Liver (tissue), 8 donors: ENCODE measurements at regions not wholly inside any gene's neighbourhood (a gene's known extent, or its start where the extent isn't known, plus 50 kb on each side); places are given as distances from the start of the nearest gene placed in this dataset.

Experiments used
- DNase-seq: peaks from one replicate; pipeline ENCODE4 v3.0.0-alpha.2; 2017; ENCODE audit warnings: low spot score
- H3K27ac ChIP-seq, 2 donors: one replicate each; pipeline ENCODE4 v1.7.0; 2013; ENCODE audit warnings: inconsistent platforms in 2 of 2, low read length in 2 of 2, control low read depth in 1 of 2, low read depth in 1 of 2, mild to moderate bottlenecking in 1 of 2
- H3K27me3 ChIP-seq, 4 donors: one replicate each; pipeline versions ENCODE4 v1.6.1 to v1.7.0; 2013; ENCODE audit warnings: low read length in 3 of 4, inconsistent platforms in 1 of 4, mild to moderate bottlenecking in 1 of 4, moderate library complexity in 1 of 4; ENCODE audit not compliant: control insufficient read depth in 4 of 4, insufficient read depth in 4 of 4
- H3K36me3 ChIP-seq, 4 donors: one replicate each; pipeline versions ENCODE4 v1.6.1 to v1.7.0; 2013; ENCODE audit warnings: low read length in 3 of 4, mild to moderate bottlenecking in 3 of 4, low read depth in 1 of 4, moderate library complexity in 1 of 4; ENCODE audit not compliant: control insufficient read depth in 4 of 4, insufficient read depth in 3 of 4
- H3K4me1 ChIP-seq, 4 donors: one replicate each; pipeline versions ENCODE4 v1.6.1 to v1.7.0; 2013; ENCODE audit warnings: low read length in 3 of 4, mild to moderate bottlenecking in 3 of 4, moderate library complexity in 1 of 4; ENCODE audit not compliant: control insufficient read depth in 4 of 4, insufficient read depth in 4 of 4
- H3K4me3 ChIP-seq, 3 donors: one replicate each; pipeline versions ENCODE4 v1.6.1 to v1.7.0; 2013; ENCODE audit warnings: low read length in 3 of 3, control low read depth in 1 of 3, low read depth in 1 of 3, mild to moderate bottlenecking in 1 of 3
- H3K9ac ChIP-seq, 2 donors: one replicate each; pipeline ENCODE4 v1.7.0; 2013; ENCODE audit warnings: low read length in 2 of 2, mild to moderate bottlenecking in 2 of 2, moderate library complexity in 2 of 2, control low read depth in 1 of 2, low read depth in 1 of 2
- H3K9me3 ChIP-seq, 4 donors: one replicate each; pipeline versions ENCODE4 v1.6.1 to v1.7.0; 2013; ENCODE audit warnings: low read length in 3 of 4; ENCODE audit not compliant: control insufficient read depth in 4 of 4
- ATF3 ChIP-seq: IDR thresholded peaks from 2 replicates; pipeline ENCODE4 v1.6.1; 2016; ENCODE audit warnings: antibody characterized with exemption
- CTCF ChIP-seq: fragments of 150-350 bp; IDR thresholded peaks from 2 replicates; pipeline ENCODE4 v1.5.1; 2017; ENCODE audit warnings: improper control_type of control experiment, low read depth, low read length; ENCODE audit not compliant: missing input control
- EGR1 ChIP-seq, 2 donors: IDR thresholded peaks; 2 replicates each; pipeline ENCODE4 v1.6.1; 2016 to 2018; ENCODE audit warnings: antibody characterized with exemption in 2 of 2, low read depth in 2 of 2
- GABPA ChIP-seq, 2 donors: IDR thresholded peaks in 1 of 2; conservative IDR thresholded peaks in 1 of 2; 2 replicates each; pipeline ENCODE4 v1.6.1; 2016; ENCODE audit warnings: antibody characterized with exemption in 2 of 2, mild to moderate bottlenecking in 1 of 2, moderate library complexity in 1 of 2
- HNF4A ChIP-seq, 2 donors: conservative IDR thresholded peaks; 2 replicates each; pipeline ENCODE4 v1.6.1; 2016; ENCODE audit warnings: antibody characterized with exemption in 2 of 2, mild to moderate bottlenecking in 2 of 2
- HNF4G ChIP-seq: IDR thresholded peaks from 2 replicates; pipeline ENCODE4 v1.6.1; 2016; ENCODE audit warnings: antibody characterized with exemption
- MAX ChIP-seq: IDR thresholded peaks from 2 replicates; pipeline ENCODE4 v1.6.1; 2016; ENCODE audit warnings: antibody characterized with exemption
- RAD21 ChIP-seq, 2 donors: IDR thresholded peaks; 2 replicates each; pipeline ENCODE4 v1.6.1; 2016; ENCODE audit warnings: antibody characterized with exemption in 2 of 2, mild to moderate bottlenecking in 2 of 2
- REST ChIP-seq: IDR thresholded peaks from 2 replicates; pipeline ENCODE4 v1.6.1; 2016; ENCODE audit warnings: antibody characterized with exemption, mild to moderate bottlenecking
- RXRA ChIP-seq, 2 donors: IDR thresholded peaks; 2 replicates each; pipeline ENCODE4 v1.6.1; 2017 to 2018; ENCODE audit warnings: antibody characterized with exemption in 2 of 2, mild to moderate bottlenecking in 1 of 2
- TAF1 ChIP-seq: conservative IDR thresholded peaks from 2 replicates; pipeline ENCODE4 v1.6.1; 2016; ENCODE audit warnings: antibody characterized with exemption, mild to moderate bottlenecking
- ZBTB33 ChIP-seq: IDR thresholded peaks from 2 replicates; pipeline ENCODE4 v1.6.1; 2016; ENCODE audit warnings: antibody characterized with exemption
- WGBS: extraction: QIAGEN DNeasy Blood & Tissue Kit; methylation state at CpG from one replicate; pipeline ENCODE4 v1.1.7; 2013; 5-methylcytosine and 5-hydroxymethylcytosine counted together
- donor health status: healthy.
- donor health status: healthy.
- donor health status: healthy.
- donor health status: healthy.
- donor health status: healthy.

GRCh38 chr13:78779608-78780007, 120.7 kb upstream of the OBI1 start:
- Histone ChIP-seq H3K9ac (no peak overlapping the region), H3K27ac (no peak overlapping the region), H3K27me3 (peaks cover 0 to 2% (median 0%) of the 10 kb centered on the region in 4 donors), H3K4me1 (no peaks in the 10 kb centered on the region), H3K4me3 (no peak overlapping the region), H3K36me3 (no peaks in the 10 kb centered on the region), H3K9me3 (no peaks in the 10 kb centered on the region)
- no peak for TF ChIP-seq HNF4G
- no peak for TF ChIP-seq CTCF
- no peak for TF ChIP-seq HNF4A (conservative IDR thresholded peaks at IDR 0.05)
- TF ChIP-seq GABPA (IDR thresholded peaks at IDR 0.05 in 1 of 2, conservative IDR thresholded peaks at IDR 0.05 in 1 of 2) = no peak
- TF ChIP-seq RAD21 (IDR thresholded peaks at IDR 0.05) = no peak
- no peak for TF ChIP-seq MAX
- TF ChIP-seq ATF3 = no peak
- TF ChIP-seq RXRA (IDR thresholded peaks at IDR 0.05) = no peak
- DNase-seq = no peak
- 68% methylated on average over 3 of the region's 3 CpGs for WGBS

- WGBS = 71% methylated on average over 6 of the region's 6 CpGs
- DNase-seq = no peak
- Histone ChIP-seq H3K4me1 (no peaks in the 10 kb centered on the region), H3K9me3 (no peaks in the 10 kb centered on the region), H3K27ac (no peak overlapping the region), H3K9ac (no peak overlapping the region), H3K4me3 (no peak overlapping the region), H3K36me3 (no peaks in the 10 kb centered on the region), H3K27me3 (peaks cover 0 to 2% (median 0%) of the 10 kb centered on the region in 4 donors)
- TF ChIP-seq TAF1 (no peak), HNF4G (no peak), CTCF (no peak), ZBTB33 (no peak), GABPA (IDR thresholded peaks at IDR 0.05 in 1 of 2, conservative IDR thresholded peaks at IDR 0.05 in 1 of 2) (no peak), MAX (no peak), REST (no peak), EGR1 (IDR thresholded peaks at IDR 0.05; ENCODE audit: low read depth in 2 of 2) (no peak), RAD21 (IDR thresholded peaks at IDR 0.05) (no peak)
Observed at GRCh38 chr13:78777976-78778375, 119.0 kb upstream of the OBI1 start.
